ENCODE measurements at regions not wholly inside any gene's neighbourhood (a gene's known extent, or its start where the extent isn't known, plus 50 kb on each side); places are given as distances from the start of the nearest gene placed in this dataset.

- DNase-seq: no peak
Measured at GRCh38 chr20:16220826-16221225, 352.4 kb downstream of the KIF16B start.

DNA sequence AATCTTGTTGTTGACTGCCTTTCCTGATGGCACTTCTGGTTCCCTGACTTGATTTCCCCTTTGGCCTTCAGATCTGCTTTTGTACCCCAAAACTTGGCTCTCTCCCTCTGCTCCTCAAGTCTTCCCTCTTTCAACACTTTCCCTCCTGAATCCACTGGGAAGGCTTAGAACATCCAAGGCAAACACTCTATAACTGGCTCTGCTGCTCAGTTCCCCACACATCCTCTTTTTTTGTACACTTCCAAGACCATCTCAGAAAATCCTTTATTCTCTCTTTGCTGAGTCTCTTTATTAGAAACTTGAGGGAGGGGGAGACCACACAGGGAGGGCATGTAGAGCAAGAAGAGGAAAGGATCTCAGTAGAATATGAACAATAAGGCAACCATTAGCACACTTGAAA, 354.1 kb downstream of the KIF16B start:
- DNase-seq: no peak

- DNase-seq: no peak
Measured at GRCh38 chr20:16216914-16217230, 356.4 kb downstream of the KIF16B start.

GRCh38 chr20:16216227-16216913, 356.9 kb downstream of the KIF16B start:
- no peak for DNase-seq

DNA sequence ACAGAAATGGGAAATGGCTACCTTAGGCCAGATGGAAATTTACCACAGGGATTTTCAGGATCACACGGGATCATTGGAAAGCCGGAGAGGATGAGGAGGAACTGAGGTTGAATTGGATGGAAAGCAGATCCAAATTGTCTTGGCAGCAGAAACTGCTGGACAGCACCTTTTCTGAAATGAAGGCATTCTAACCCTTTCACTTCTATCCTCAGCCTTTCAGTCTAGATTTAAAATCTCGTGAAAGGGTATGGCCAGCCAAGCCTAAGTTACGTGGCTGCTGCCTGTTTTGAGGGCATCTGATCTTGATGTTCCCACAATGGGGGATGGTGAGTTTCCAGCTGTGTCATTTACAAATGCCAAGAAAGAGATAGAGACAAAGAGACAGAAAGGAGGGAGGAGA, 358.2 kb downstream of the KIF16B start:
- DNase-seq: no peak

GRCh38 chr20:16212790-16213189, 360.5 kb downstream of the KIF16B start:
- no peak for DNase-seq

DNA sequence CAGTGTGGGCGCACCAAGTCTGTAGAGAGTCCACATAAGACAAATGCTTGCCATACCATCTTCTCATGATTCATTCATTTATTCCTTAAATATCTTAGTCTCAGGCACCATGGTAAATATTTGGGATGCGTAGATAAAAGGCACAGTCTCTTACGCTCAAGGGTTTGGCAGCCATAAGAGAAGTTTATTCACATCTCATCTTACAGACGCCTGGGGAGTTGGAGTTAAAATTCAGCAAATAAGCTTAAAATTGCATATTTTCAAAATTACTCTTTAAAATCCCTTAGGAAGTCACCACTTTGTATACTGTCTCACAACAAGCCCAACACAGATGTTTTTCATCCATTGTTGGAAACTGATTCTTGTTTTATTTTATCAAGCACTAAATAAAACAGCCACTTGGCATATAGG, 363.3 kb downstream of the KIF16B start:
- no peak for DNase-seq

- no peak for DNase-seq
Measured at GRCh38 chr20:16209357-16209756, 363.9 kb downstream of the KIF16B start.

DNA sequence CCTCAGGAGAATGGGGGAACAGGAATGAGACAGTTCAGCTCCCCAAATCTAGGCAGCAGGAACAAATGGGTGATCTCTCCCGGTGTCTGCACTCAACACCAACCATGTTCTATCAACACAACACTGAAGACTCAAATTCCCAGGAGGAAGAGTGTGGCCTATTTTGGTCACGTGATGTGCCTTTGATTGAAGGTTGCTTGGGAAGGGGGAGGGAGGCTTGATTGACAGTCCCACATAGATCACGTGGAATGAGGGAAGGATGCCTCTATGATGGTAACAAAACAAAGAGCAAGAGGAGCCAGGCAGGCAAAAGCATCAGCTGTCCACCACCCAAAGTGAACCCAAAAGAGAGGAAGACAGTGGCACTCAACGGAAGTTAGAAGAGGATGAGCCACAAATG, 364.8 kb downstream of the KIF16B start:
- no peak for DNase-seq

- DNase-seq: no peak
Measured at GRCh38 chr20:16206817-16207216, 366.4 kb downstream of the KIF16B start.

GRCh38 chr20:16205507-16205906, 367.7 kb downstream of the KIF16B start:
- DNase-seq: no peak

DNA sequence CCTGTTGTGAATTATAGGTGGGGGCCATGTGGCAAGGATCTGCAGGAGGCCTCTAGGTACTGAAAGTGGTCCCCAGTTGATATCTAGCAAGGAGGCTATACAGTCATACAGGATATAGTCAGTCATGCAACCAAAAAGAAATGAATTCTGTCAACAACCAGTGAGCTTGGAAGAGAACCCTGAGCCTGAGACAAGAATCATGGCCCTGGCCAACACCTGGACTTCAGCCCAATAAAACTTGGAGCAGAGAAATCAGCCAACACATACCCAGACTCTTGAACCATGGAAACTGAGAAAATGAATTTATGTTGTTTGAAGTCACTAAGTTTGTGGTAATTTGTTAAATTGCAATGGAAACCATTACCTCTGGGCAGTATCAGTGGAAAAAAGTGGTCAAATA, 370.2 kb downstream of the KIF16B start:
- DNase-seq: no peak

DNA sequence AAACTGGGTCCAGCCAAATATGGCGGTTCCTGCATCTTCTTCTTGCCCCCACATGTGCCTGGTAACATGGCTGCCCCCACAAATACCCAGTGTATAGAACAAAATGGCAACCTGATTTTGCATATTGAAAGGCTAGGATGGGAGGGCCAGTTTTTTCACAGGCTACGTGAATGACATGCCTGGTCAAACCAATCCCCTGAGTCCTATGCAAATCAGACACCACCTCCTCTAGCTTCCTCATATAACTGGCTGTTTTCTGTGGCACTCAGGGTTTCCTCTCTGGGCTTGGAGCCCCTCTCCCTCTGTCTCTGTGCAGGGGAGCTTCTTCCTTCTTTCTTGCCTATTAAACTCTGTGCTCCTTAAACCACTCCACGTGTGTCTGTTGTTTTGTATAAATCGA, 372.1 kb downstream of the KIF16B start:
- no peak for DNase-seq

- DNase-seq: no peak
Measured at GRCh38 chr20:16197696-16198095, 375.6 kb downstream of the KIF16B start.

DNA sequence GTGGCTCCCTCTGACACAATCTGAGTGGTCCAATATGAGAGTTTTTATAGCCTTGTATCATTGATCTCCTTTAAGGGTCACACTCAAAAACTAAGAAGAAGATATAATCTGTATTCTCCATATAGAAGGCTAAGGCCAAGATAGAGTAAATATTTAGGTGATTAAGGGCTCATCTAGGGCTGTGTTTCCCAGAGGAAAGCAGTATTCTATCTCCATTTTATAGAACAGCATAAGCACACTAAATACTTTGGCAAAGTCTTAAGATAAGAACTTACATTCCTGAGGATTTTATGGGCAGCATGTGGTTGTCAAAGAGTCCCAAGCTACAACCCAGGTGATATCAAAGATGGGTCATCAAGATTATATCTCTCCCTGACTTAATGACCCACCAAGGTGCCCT, 377.6 kb downstream of the KIF16B start:
- no peak for DNase-seq

DNA sequence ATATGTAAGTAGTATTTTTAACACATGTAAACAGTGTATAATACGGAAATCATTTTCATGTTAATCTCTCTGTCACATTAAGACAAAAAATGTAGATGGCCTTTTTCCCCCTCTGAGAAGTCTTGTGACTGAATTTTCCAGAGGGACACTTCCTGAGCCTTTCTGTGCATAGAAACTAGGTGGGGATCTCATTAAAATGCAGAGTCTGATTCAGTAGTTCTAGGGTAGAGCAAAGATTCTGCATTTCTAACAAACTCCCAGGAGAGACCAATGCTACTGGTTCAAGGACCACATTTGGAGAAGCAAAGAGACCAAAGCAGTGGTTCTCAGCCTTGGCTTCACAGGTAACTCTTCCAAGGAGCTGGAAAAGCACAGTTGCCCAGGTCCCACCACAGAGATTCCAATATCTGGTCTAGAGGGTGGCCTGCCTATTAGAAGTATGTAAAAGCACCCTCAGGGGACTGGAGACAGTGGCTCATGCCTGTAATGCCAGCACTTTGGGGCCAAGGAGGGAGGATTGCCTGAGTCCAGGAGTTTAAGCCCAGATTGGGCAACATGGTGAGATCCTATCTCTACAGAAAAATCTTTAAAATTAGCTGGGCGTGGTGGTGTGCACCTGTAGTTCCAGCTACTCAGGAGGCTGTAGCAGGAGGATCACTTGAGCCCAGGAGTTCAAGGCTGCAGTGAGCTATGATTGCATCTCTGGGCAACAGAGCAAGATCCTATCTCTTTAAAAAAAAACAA, 378.5 kb downstream of the KIF16B start:
- no peak for DNase-seq

DNA sequence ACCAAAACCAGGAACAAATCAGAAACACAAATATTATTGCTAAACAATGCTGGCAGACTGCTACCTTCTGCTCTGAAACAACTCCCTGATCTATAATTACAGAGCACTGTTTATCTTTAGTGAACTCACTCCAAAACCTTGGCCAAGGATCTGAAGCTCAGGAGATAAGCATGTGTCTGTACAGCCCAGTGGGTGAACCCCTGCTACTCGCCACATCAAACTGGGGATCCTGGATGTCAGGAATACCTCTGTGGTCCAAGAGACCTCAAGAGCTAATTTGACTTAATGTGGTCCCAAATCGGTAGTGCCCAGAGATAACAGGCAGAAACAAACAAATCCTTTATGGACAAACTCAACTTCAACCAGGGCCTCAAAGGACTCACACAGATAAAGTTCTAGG, 381.8 kb downstream of the KIF16B start:
- no peak for DNase-seq

DNA sequence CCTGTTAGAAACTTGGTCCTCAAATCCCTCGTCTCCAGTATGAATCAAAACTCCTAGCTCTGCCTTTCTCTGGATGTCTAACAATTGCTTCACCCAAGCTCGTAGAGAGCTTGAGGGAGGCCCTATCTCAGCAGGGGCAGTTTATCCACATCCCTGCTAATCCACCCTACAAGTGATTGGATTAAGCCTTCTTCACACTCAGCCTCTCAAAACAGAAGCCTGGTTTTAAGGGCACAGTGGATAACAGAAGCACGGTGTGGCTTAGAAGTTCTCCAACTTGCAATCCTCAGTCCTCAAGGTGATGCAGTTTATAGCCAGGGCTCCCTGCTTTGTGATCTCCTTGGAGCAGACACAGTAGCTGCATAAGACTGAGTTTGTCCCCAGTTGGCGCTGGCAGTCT, 383.9 kb downstream of the KIF16B start:
- no peak for DNase-seq

DNA sequence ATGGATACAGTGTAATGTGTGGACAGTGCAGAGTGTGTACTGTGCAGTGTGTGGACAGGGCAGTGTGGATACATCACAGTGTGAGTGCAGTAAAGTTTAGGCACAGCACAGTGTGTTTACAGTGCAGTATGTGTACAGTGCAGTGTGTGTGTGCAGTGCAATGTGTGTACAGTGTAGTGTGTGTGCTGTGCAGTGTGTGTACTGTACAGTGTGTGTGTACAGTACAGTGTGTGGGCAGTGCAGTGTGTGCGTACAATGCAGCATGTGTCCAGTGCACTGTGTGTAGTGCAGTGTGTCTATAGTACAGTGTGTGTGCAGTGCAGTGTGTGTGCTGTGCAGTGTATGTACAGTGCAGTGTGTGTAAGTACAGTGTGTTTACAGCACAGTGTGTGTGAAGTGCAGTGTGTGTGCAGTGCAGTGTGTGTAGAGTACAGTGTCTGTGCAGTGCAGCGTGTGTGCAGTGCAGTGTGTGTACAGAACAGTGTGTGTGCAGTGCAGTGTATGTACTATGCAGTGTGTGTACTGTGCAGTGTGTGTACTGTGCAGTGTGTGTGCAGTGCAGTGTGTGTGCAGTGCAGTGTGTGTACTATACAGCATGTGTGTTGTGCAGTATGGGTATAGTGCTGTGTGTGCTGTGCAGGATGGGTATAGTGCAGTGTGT, 385.2 kb downstream of the KIF16B start:
- no peak for DNase-seq

GRCh38 chr20:16179919-16180318, 393.3 kb downstream of the KIF16B start:
- DNase-seq: no peak

DNA sequence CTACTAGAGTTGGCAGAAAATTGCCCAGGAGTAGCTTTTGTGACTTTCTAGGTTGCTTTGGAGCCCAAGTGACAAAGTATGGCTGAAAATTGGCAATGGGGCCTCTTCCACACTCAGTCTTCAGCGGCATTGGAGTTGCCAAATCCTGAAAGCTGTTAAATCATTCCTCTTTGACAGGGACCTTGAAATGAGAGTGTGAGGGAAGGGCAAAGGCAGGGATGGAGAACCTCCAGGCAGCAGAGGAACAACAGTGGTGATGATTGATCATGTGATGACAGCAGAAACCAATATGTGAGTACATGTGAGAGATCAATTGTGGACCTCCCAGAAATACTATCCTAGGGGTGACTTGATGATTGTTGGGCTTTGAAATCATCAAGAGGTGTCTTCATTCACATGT, 393.9 kb downstream of the KIF16B start:
- DNase-seq: no peak

DNA sequence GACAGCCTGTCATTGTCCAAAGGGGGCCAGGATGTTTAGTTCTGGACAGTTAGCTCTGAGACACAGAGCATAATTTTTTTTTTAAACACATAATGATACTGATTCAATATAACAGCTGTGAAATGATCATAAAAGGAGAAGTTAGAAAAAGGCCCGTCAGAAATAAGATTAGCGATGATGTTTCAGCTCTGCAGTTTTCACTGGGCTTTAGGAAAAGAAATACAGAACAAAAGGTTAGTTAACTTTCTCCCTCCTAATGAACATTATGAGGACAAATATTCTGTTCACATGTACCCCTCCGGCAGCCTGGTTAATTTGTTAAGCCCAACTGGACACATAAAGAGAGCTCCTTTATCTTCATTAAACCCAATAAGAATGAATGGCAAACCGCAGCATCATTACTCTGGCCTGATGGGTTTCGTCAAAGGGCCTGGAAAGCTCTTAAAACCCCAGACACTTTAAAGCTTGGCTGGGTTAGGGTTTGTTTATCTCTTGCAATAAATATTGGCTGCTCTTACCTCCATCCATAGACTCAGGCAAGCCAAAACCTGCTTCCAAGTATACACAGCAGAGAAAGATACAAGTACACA, 394.6 kb downstream of the KIF16B start:
- no peak for DNase-seq

GRCh38 chr20:16175322-16175961, 397.8 kb downstream of the KIF16B start:
- DNase-seq: no peak

Measured in C1 segment of cervical spinal cord (tissue), 14 donors.